ENCODE measurements at regions not wholly inside any gene's neighbourhood (a gene's known extent, or its start where the extent isn't known, plus 50 kb on each side); places are given as distances from the start of the nearest gene placed in this dataset.

- TF ChIP-seq CTCF (optimal IDR thresholded peaks at IDR 0.05 in 1 of 3, IDR thresholded peaks at IDR 0.05 in 1 of 3, conservative IDR thresholded peaks at IDR 0.05 in 1 of 3; ENCODE audit: extremely low read depth in 1 of 3, insufficient read depth in 2 of 3, low read length in 3 of 3), result no peak
- no peak for TF ChIP-seq EZH2 (IDR thresholded peaks at IDR 0.05; ENCODE audit: low read length)
Observed at GRCh38 chr12:43098766-43099550, 453.0 kb downstream of the ADAMTS20 start.

All from keratinocyte (primary cell).